Left lung (tissue), 4 donors: ENCODE measurements at regions not wholly inside any gene's neighbourhood (a gene's known extent, or its start where the extent isn't known, plus 50 kb on each side); places are given as distances from the start of the nearest gene placed in this dataset.

Experiments
- ATAC-seq: fragments of 200-7000 bp; cut with Tn5 transposase; one replicate; pipeline ENCODE4 v1.9.1; 2020; ENCODE audit warnings: moderate library complexity
- DNase-seq, 4 donors: peaks; one replicate each; pipeline ENCODE4 v3.0.0-alpha.2; 2013 to 2020
- H3K27ac ChIP-seq, 2 donors: fragments of 200-600 bp; sonication (generic) in 1 of 2; one replicate each; pipeline versions ENCODE4 v1.5.0 to v1.8.0; 2020 to 2021
- H3K27me3 ChIP-seq, 2 donors: fragments of 200-600 bp; sonication (generic) in 1 of 2; one replicate each; pipeline versions ENCODE4 v1.5.0 to v1.8.0; 2020 to 2021
- H3K36me3 ChIP-seq, 2 donors: fragments of 200-600 bp; sonication (generic) in 1 of 2; one replicate each; pipeline versions ENCODE4 v1.5.0 to v1.8.0; 2020 to 2021
- H3K4me1 ChIP-seq, 2 donors: fragments of 200-600 bp; one replicate each; pipeline ENCODE4 v1.8.0; 2021
- H3K4me3 ChIP-seq, 2 donors: fragments of 200-600 bp; sonication (generic) in 1 of 2; one replicate each; pipeline versions ENCODE4 v1.5.0 to v1.8.0; 2020 to 2021; ENCODE audit warnings: mild to moderate bottlenecking in 1 of 2
- H3K9me3 ChIP-seq, 2 donors: fragments of 200-600 bp; sonication (generic) in 1 of 2; one replicate each; pipeline versions ENCODE4 v1.5.0 to v1.8.0; 2020 to 2021
- intact Hi-C, 2 donors: fragments of 100-400 bp; cut with DNase I; formaldehyde crosslinking; loops; one replicate each; pipeline versions ENCODE4 v1.11.2 to v1.14.2; 2022
- TF ChIP-seq, protein P1 (sequence below), 2 donors: fragments of 200-600 bp; sonication (generic) in 1 of 2; IDR thresholded peaks; one replicate each; pipeline versions ENCODE4 v1.5.0 to v1.8.0; 2021; ENCODE audit warnings: antibody characterized with exemption in 2 of 2
- donor health status: DM: no; HTN: yes; CAD: no.
- donor health status: DM: no; HTN: no; CAD: no.

- no peak for ATAC-seq
- H3K4me1 ChIP-seq = no peaks in the 10 kb centered on the region
- H3K36me3 ChIP-seq = no peaks in the 10 kb centered on the region
- no peaks in the 10 kb centered on the region for H3K9me3 ChIP-seq
- H3K27ac ChIP-seq = no peak overlapping the region
- TF ChIP-seq, protein P1, sequence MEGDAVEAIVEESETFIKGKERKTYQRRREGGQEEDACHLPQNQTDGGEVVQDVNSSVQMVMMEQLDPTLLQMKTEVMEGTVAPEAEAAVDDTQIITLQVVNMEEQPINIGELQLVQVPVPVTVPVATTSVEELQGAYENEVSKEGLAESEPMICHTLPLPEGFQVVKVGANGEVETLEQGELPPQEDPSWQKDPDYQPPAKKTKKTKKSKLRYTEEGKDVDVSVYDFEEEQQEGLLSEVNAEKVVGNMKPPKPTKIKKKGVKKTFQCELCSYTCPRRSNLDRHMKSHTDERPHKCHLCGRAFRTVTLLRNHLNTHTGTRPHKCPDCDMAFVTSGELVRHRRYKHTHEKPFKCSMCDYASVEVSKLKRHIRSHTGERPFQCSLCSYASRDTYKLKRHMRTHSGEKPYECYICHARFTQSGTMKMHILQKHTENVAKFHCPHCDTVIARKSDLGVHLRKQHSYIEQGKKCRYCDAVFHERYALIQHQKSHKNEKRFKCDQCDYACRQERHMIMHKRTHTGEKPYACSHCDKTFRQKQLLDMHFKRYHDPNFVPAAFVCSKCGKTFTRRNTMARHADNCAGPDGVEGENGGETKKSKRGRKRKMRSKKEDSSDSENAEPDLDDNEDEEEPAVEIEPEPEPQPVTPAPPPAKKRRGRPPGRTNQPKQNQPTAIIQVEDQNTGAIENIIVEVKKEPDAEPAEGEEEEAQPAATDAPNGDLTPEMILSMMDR (IDR thresholded peaks at IDR 0.05) = no peak
- intact Hi-C loops = no loop called here
- no peak for DNase-seq
- no peaks in the 10 kb centered on the region for H3K27me3 ChIP-seq
- no peak overlapping the region for H3K4me3 ChIP-seq
Measured at GRCh38 chr16:64122177-64122576, 999.7 kb downstream of the CDH11 start.

DNA sequence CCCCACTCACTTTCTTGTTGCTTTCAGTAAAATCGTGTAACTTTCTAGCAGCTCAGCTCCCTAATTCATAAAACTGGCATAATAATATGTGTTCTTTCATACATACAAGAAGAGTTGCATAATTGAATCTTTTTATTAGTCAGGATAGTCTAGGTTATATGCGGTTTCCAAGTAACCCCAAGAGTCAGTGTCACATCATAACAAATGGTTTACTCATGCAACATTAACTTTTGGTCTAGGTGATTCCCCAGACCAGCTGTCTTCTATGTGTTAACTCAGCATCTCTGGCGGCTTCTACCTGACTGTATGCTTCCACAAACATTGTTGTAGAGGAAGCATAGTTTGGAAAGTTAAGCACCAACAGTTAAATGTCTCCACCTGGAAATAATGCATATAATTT lies 1000.4 kb downstream of the CDH11 start:
- Histone ChIP-seq H3K36me3 (no peaks in the 10 kb centered on the region), H3K4me3 (no peak overlapping the region), H3K9me3 (no peaks in the 10 kb centered on the region), H3K27ac (no peak overlapping the region), H3K4me1 (no peaks in the 10 kb centered on the region), H3K27me3 (no peaks in the 10 kb centered on the region)
- no peak for DNase-seq
- TF ChIP-seq, protein P1 (IDR thresholded peaks at IDR 0.05) = no peak
- intact Hi-C loops = no loop called here
- ATAC-seq = no peak

DNA sequence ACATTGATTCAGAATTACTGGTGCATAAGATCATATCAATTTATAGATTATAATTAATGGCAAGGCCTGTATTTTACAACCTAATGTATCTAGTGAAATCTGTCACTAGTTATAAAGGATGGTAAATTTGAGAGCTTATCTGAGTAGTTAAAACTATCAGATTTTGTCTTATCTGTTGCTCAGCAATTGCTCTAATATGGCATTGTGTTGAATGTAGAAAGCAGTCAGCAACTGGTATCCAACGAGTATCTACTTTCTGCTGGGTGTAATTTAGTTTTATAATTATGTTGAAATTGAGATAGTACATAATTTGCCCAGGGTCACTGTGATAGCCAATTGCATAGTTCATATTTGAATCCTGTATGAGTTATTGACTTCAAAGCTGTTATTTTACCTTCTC lies 1005.7 kb downstream of the CDH11 start:
- Histone ChIP-seq H3K9me3 (peaks cover 0 to 2% of the 10 kb centered on the region in 2 donors), H3K36me3 (no peaks in the 10 kb centered on the region), H3K4me3 (no peak overlapping the region), H3K27me3 (no peaks in the 10 kb centered on the region), H3K4me1 (no peaks in the 10 kb centered on the region), H3K27ac (no peak overlapping the region)
- intact Hi-C loops = no loop called here
- TF ChIP-seq, protein P1 (IDR thresholded peaks at IDR 0.05) = no peak
- no peak for DNase-seq
- no peak for ATAC-seq

DNA sequence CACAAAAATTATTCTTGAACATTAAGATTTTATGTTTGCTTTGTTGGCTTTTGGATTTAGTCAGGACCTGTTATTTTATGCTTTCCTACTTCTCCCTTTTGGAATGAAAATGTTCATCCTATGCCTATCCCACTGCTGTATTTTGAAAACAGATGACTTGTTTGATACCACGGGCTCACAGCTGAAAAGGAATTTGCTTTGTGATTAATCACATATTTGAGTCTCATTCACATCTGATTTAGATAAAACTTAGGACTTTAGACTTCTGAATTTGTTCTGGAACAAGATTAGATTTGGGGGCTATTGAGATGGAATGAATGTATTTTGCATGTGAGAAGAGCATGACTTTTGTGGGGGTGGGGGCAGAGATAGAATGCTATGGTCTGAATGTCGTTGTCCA lies 1012.6 kb downstream of the CDH11 start:
- Histone ChIP-seq H3K36me3 (no peaks in the 10 kb centered on the region), H3K27me3 (no peaks in the 10 kb centered on the region), H3K4me3 (no peak overlapping the region), H3K4me1 (no peaks in the 10 kb centered on the region), H3K9me3 (no peaks in the 10 kb centered on the region), H3K27ac (no peak overlapping the region)
- TF ChIP-seq, protein P1 (IDR thresholded peaks at IDR 0.05) = no peak
- intact Hi-C loops = no loop called here
- ATAC-seq (no peak), DNase-seq (no peak)

GRCh38 chr16:64102654-64103053 lies 1019.2 kb downstream of the CDH11 start:
- ATAC-seq (no peak), DNase-seq (no peak)
- H3K27ac ChIP-seq = no peak overlapping the region
- no peaks in the 10 kb centered on the region for H3K27me3 ChIP-seq
- H3K4me3 ChIP-seq = no peak overlapping the region
- no peaks in the 10 kb centered on the region for H3K36me3 ChIP-seq
- intact Hi-C loops = no loop called here
- no peaks in the 10 kb centered on the region for H3K4me1 ChIP-seq
- no peaks in the 10 kb centered on the region for H3K9me3 ChIP-seq
- TF ChIP-seq, protein P1 (IDR thresholded peaks at IDR 0.05) = no peak
